Anterior cingulate cortex (tissue), 58 donors: ENCODE measurements at regions not wholly inside any gene's neighbourhood (a gene's known extent, or its start where the extent isn't known, plus 50 kb on each side); places are given as distances from the start of the nearest gene placed in this dataset.

Experiments
- DNase-seq, 58 donors: peaks; one replicate each; lab custom pipeline; 2025; lab: John Stamatoyannopoulos, UW

- no peak for DNase-seq
These were observed 185.0 kb downstream of the CRPPA start for GRCh38 chr7:16236381-16236780.

GRCh38 chr7:16235147-16236114 lies 185.9 kb downstream of the CRPPA start:
- DNase-seq: no peak

- DNase-seq: no peak
These were observed 186.7 kb downstream of the CRPPA start for GRCh38 chr7:16234493-16235146.

- DNase-seq: no peak
These were observed 187.8 kb downstream of the CRPPA start for GRCh38 chr7:16233517-16233916.

- no peak for DNase-seq
These were observed 189.1 kb downstream of the CRPPA start for GRCh38 chr7:16232273-16232672.

GRCh38 chr7:16223963-16224707 lies 197.2 kb downstream of the CRPPA start:
- DNase-seq: no peak

- no peak for DNase-seq
These were observed 208.7 kb downstream of the CRPPA start for GRCh38 chr7:16212610-16213009.

- DNase-seq: no peak
These were observed 209.3 kb downstream of the CRPPA start for GRCh38 chr7:16212032-16212431.

GRCh38 chr7:16211402-16211925 lies 209.9 kb downstream of the CRPPA start:
- DNase-seq: no peak

GRCh38 chr7:16210171-16210570 lies 211.2 kb downstream of the CRPPA start:
- DNase-seq: no peak

GRCh38 chr7:16207321-16207720 lies 214.0 kb downstream of the CRPPA start:
- DNase-seq: no peak

- DNase-seq: no peak
These were observed 215.9 kb downstream of the CRPPA start for GRCh38 chr7:16205466-16205865.

GRCh38 chr7:16204953-16205352 lies 216.4 kb downstream of the CRPPA start:
- no peak for DNase-seq

GRCh38 chr7:16203065-16203464 lies 218.3 kb downstream of the CRPPA start:
- no peak for DNase-seq

GRCh38 chr7:16202303-16202702 lies 219.0 kb downstream of the CRPPA start:
- no peak for DNase-seq

- DNase-seq: no peak
These were observed 220.7 kb downstream of the CRPPA start for GRCh38 chr7:16200591-16200990.

GRCh38 chr7:16193631-16194030 lies 227.7 kb downstream of the CRPPA start:
- DNase-seq: no peak

- DNase-seq: no peak
These were observed 232.2 kb downstream of the CRPPA start for GRCh38 chr7:16189026-16189715.

- DNase-seq: no peak
These were observed 234.2 kb downstream of the CRPPA start for GRCh38 chr7:16187131-16187530.

- DNase-seq: no peak
These were observed 242.8 kb downstream of the CRPPA start for GRCh38 chr7:16178585-16178984.
